Liver (tissue), 8 donors: ENCODE measurements at regions not wholly inside any gene's neighbourhood (a gene's known extent, or its start where the extent isn't known, plus 50 kb on each side); places are given as distances from the start of the nearest gene placed in this dataset.

Experiments used
- DNase-seq: peaks from one replicate; pipeline ENCODE4 v3.0.0-alpha.2; 2017; ENCODE audit warnings: low spot score
- H3K27ac ChIP-seq, 2 donors: one replicate each; pipeline ENCODE4 v1.7.0; 2013; ENCODE audit warnings: inconsistent platforms in 2 of 2, low read length in 2 of 2, control low read depth in 1 of 2, low read depth in 1 of 2, mild to moderate bottlenecking in 1 of 2
- H3K27me3 ChIP-seq, 4 donors: one replicate each; pipeline versions ENCODE4 v1.6.1 to v1.7.0; 2013; ENCODE audit warnings: low read length in 3 of 4, inconsistent platforms in 1 of 4, mild to moderate bottlenecking in 1 of 4, moderate library complexity in 1 of 4; ENCODE audit not compliant: control insufficient read depth in 4 of 4, insufficient read depth in 4 of 4
- H3K36me3 ChIP-seq, 4 donors: one replicate each; pipeline versions ENCODE4 v1.6.1 to v1.7.0; 2013; ENCODE audit warnings: low read length in 3 of 4, mild to moderate bottlenecking in 3 of 4, low read depth in 1 of 4, moderate library complexity in 1 of 4; ENCODE audit not compliant: control insufficient read depth in 4 of 4, insufficient read depth in 3 of 4
- H3K4me1 ChIP-seq, 4 donors: one replicate each; pipeline versions ENCODE4 v1.6.1 to v1.7.0; 2013; ENCODE audit warnings: low read length in 3 of 4, mild to moderate bottlenecking in 3 of 4, moderate library complexity in 1 of 4; ENCODE audit not compliant: control insufficient read depth in 4 of 4, insufficient read depth in 4 of 4
- H3K4me3 ChIP-seq, 3 donors: one replicate each; pipeline versions ENCODE4 v1.6.1 to v1.7.0; 2013; ENCODE audit warnings: low read length in 3 of 3, control low read depth in 1 of 3, low read depth in 1 of 3, mild to moderate bottlenecking in 1 of 3
- H3K9ac ChIP-seq, 2 donors: one replicate each; pipeline ENCODE4 v1.7.0; 2013; ENCODE audit warnings: low read length in 2 of 2, mild to moderate bottlenecking in 2 of 2, moderate library complexity in 2 of 2, control low read depth in 1 of 2, low read depth in 1 of 2
- H3K9me3 ChIP-seq, 4 donors: one replicate each; pipeline versions ENCODE4 v1.6.1 to v1.7.0; 2013; ENCODE audit warnings: low read length in 3 of 4; ENCODE audit not compliant: control insufficient read depth in 4 of 4
- EGR1 ChIP-seq, 2 donors: IDR thresholded peaks; 2 replicates each; pipeline ENCODE4 v1.6.1; 2016 to 2018; ENCODE audit warnings: antibody characterized with exemption in 2 of 2, low read depth in 2 of 2
- FOXA1 ChIP-seq: IDR thresholded peaks from 2 replicates; pipeline ENCODE4 v1.6.1; 2016; ENCODE audit warnings: antibody characterized with exemption
- FOXA2 ChIP-seq: IDR thresholded peaks from 2 replicates; pipeline ENCODE4 v1.6.1; 2016; ENCODE audit warnings: antibody characterized with exemption
- GABPA ChIP-seq, 2 donors: IDR thresholded peaks in 1 of 2; conservative IDR thresholded peaks in 1 of 2; 2 replicates each; pipeline ENCODE4 v1.6.1; 2016; ENCODE audit warnings: antibody characterized with exemption in 2 of 2, mild to moderate bottlenecking in 1 of 2, moderate library complexity in 1 of 2
- HNF4A ChIP-seq, 2 donors: conservative IDR thresholded peaks; 2 replicates each; pipeline ENCODE4 v1.6.1; 2016; ENCODE audit warnings: antibody characterized with exemption in 2 of 2, mild to moderate bottlenecking in 2 of 2
- HNF4G ChIP-seq: IDR thresholded peaks from 2 replicates; pipeline ENCODE4 v1.6.1; 2016; ENCODE audit warnings: antibody characterized with exemption
- JUND ChIP-seq, 2 donors: IDR thresholded peaks; 2 replicates each; pipeline ENCODE4 v1.6.1; 2016; ENCODE audit warnings: antibody characterized with exemption in 2 of 2
- NR2F2 ChIP-seq: IDR thresholded peaks from 2 replicates; pipeline ENCODE4 v1.6.1; 2016; ENCODE audit warnings: antibody characterized with exemption
- RAD21 ChIP-seq, 2 donors: IDR thresholded peaks; 2 replicates each; pipeline ENCODE4 v1.6.1; 2016; ENCODE audit warnings: antibody characterized with exemption in 2 of 2, mild to moderate bottlenecking in 2 of 2
- REST ChIP-seq: IDR thresholded peaks from 2 replicates; pipeline ENCODE4 v1.6.1; 2016; ENCODE audit warnings: antibody characterized with exemption, mild to moderate bottlenecking
- RXRA ChIP-seq, 2 donors: IDR thresholded peaks; 2 replicates each; pipeline ENCODE4 v1.6.1; 2017 to 2018; ENCODE audit warnings: antibody characterized with exemption in 2 of 2, mild to moderate bottlenecking in 1 of 2
- SP1 ChIP-seq: IDR thresholded peaks from 2 replicates; pipeline ENCODE4 v1.6.1; 2018; ENCODE audit warnings: antibody characterized with exemption, mild to moderate bottlenecking
- TAF1 ChIP-seq: conservative IDR thresholded peaks from 2 replicates; pipeline ENCODE4 v1.6.1; 2016; ENCODE audit warnings: antibody characterized with exemption, mild to moderate bottlenecking
- YY1 ChIP-seq: IDR thresholded peaks from 2 replicates; pipeline ENCODE4 v1.6.1; 2016; ENCODE audit warnings: antibody characterized with exemption, mild to moderate bottlenecking
- ZBTB33 ChIP-seq: IDR thresholded peaks from 2 replicates; pipeline ENCODE4 v1.6.1; 2016; ENCODE audit warnings: antibody characterized with exemption
- WGBS: extraction: QIAGEN DNeasy Blood & Tissue Kit; methylation state at CpG from one replicate; pipeline ENCODE4 v1.1.7; 2013; 5-methylcytosine and 5-hydroxymethylcytosine counted together
- TF ChIP-seq, protein P1 (sequence below): fragments of 150-350 bp; IDR thresholded peaks from 2 replicates; pipeline ENCODE4 v1.5.1; 2017; ENCODE audit warnings: improper control_type of control experiment, low read depth, low read length; ENCODE audit not compliant: missing input control
- TF ChIP-seq, protein P2 (sequence below): IDR thresholded peaks from 2 replicates; pipeline ENCODE4 v1.6.1; 2016; ENCODE audit warnings: antibody characterized with exemption
- TF ChIP-seq, protein P3 (sequence below): IDR thresholded peaks from 2 replicates; pipeline ENCODE4 v1.6.1; 2016; ENCODE audit warnings: antibody characterized with exemption
- donor health status: healthy.
- donor health status: healthy.
- donor health status: healthy.
- donor health status: healthy.
- donor health status: healthy.

DNA sequence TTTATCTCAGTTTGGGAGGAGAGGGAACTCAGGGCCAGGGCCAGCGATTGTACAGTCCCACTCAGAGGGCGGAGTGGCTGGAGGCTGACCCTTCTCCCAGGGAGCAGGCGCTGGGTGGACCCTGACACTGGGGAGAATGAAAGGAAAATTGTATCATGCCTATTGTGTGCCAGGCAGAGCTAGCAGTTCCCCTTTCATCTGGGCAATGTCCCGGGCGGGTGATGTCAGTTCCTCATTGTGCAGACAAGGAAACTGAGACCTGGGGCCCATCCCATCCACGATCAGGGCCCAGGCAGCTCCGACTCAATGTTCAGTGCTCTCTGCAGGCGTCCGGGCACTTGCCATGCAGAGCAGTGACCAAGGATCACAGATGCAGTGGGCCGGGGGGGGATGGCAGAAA lies 101.9 kb upstream of the RTL1 start:
- H3K27me3 ChIP-seq: peaks cover 0 to 4% (median 0%) of the 10 kb centered on the region in 4 donors
- TF ChIP-seq GABPA (IDR thresholded peaks at IDR 0.05 in 1 of 2, conservative IDR thresholded peaks at IDR 0.05 in 1 of 2) (no peak), YY1 (no peak), SP1 (no peak), FOXA2 (no peak), HNF4G (no peak), FOXA1 (no peak), REST (no peak), RAD21 (IDR thresholded peaks at IDR 0.05) (no peak), NR2F2 (no peak), TAF1 (no peak), EGR1 (IDR thresholded peaks at IDR 0.05; ENCODE audit: low read depth in 2 of 2) (no peak), HNF4A (conservative IDR thresholded peaks at IDR 0.05) (no peak), ZBTB33 (no peak), JUND (IDR thresholded peaks at IDR 0.05) (no peak), RXRA (IDR thresholded peaks at IDR 0.05) (no peak)
- TF ChIP-seq, protein P1, sequence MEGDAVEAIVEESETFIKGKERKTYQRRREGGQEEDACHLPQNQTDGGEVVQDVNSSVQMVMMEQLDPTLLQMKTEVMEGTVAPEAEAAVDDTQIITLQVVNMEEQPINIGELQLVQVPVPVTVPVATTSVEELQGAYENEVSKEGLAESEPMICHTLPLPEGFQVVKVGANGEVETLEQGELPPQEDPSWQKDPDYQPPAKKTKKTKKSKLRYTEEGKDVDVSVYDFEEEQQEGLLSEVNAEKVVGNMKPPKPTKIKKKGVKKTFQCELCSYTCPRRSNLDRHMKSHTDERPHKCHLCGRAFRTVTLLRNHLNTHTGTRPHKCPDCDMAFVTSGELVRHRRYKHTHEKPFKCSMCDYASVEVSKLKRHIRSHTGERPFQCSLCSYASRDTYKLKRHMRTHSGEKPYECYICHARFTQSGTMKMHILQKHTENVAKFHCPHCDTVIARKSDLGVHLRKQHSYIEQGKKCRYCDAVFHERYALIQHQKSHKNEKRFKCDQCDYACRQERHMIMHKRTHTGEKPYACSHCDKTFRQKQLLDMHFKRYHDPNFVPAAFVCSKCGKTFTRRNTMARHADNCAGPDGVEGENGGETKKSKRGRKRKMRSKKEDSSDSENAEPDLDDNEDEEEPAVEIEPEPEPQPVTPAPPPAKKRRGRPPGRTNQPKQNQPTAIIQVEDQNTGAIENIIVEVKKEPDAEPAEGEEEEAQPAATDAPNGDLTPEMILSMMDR: no peak
- TF ChIP-seq, protein P2, sequence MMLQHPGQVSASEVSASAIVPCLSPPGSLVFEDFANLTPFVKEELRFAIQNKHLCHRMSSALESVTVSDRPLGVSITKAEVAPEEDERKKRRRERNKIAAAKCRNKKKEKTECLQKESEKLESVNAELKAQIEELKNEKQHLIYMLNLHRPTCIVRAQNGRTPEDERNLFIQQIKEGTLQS: no peak
- TF ChIP-seq, protein P3, sequence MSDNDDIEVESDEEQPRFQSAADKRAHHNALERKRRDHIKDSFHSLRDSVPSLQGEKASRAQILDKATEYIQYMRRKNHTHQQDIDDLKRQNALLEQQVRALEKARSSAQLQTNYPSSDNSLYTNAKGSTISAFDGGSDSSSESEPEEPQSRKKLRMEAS: no peak
- H3K9ac ChIP-seq: no peak overlapping the region
- no peaks in the 10 kb centered on the region for H3K9me3 ChIP-seq
- no peaks in the 10 kb centered on the region for H3K36me3 ChIP-seq
- H3K27ac ChIP-seq: no peak overlapping the region
- no peak for DNase-seq
- H3K4me3 ChIP-seq: no peak overlapping the region
- 76% methylated on average over 10 of the region's 10 CpGs for WGBS
- H3K4me1 ChIP-seq: no peaks in the 10 kb centered on the region

GRCh38 chr14:101006008-101006407 lies 102.5 kb upstream of the RTL1 start:
- Histone ChIP-seq H3K9me3 (no peaks in the 10 kb centered on the region), H3K27me3 (peaks cover 0 to 5% (median 0%) of the 10 kb centered on the region in 4 donors), H3K9ac (no peak overlapping the region), H3K27ac (no peak overlapping the region), H3K4me3 (no peak overlapping the region), H3K4me1 (no peaks in the 10 kb centered on the region), H3K36me3 (no peaks in the 10 kb centered on the region)
- WGBS: 74% methylated on average over 9 of the region's 9 CpGs
- no peak for DNase-seq
- TF ChIP-seq JUND (IDR thresholded peaks at IDR 0.05): no peak
- no peak for TF ChIP-seq YY1
- TF ChIP-seq HNF4A (conservative IDR thresholded peaks at IDR 0.05): no peak
- TF ChIP-seq, protein P1: no peak
- no peak for TF ChIP-seq RXRA (IDR thresholded peaks at IDR 0.05)
- TF ChIP-seq NR2F2: no peak
- TF ChIP-seq FOXA2: no peak
